ENCODE measurements at regions not wholly inside any gene's neighbourhood (a gene's known extent, or its start where the extent isn't known, plus 50 kb on each side); places are given as distances from the start of the nearest gene placed in this dataset.
A peak's percentile ranks its signal among the peaks of the same experiment; 100 is the strongest.

GRCh38 chr10:29897999-29898716, 161.2 kb downstream of the JCAD start:
- H3K4me1 ChIP-seq = peaks cover 0 to 4% of the 10 kb centered on the region in 2 donors
- H3K4me3 ChIP-seq = no peak overlapping the region
- H3K36me3 ChIP-seq = no peaks in the 10 kb centered on the region
- intact Hi-C loops (cut with DNase I; ENCODE audit: low total_unique reads) = no loop called here
- DNase-seq (ENCODE audit: low spot score in 2 of 2) = no peak
- no peak for TF ChIP-seq POLR2A (IDR thresholded peaks at IDR 0.05)
- no peaks in the 10 kb centered on the region for H3K9me3 ChIP-seq
- H3K27ac ChIP-seq = peak overlapping the region in 1 of 2 donors; percentile 39
- H3K27me3 ChIP-seq = no peaks in the 10 kb centered on the region

GRCh38 chr10:29897430-29897829, 162.0 kb downstream of the JCAD start:
- TF ChIP-seq POLR2AphosphoS5 (IDR thresholded peaks at IDR 0.05) (no peak), POLR2A (IDR thresholded peaks at IDR 0.05) (no peak), CTCF (IDR thresholded peaks at IDR 0.05) (no peak)

GRCh38 chr10:29896053-29896452, 163.3 kb downstream of the JCAD start:
- Histone ChIP-seq H3K36me3 (no peaks in the 10 kb centered on the region), H3K9me3 (no peaks in the 10 kb centered on the region), H3K27me3 (no peaks in the 10 kb centered on the region), H3K27ac (peak overlapping the region; percentile 50 to 80), H3K4me1 (peaks cover 0 to 4% of the 10 kb centered on the region in 2 donors), H3K4me3 (no peak overlapping the region)
- intact Hi-C loops (cut with DNase I; ENCODE audit: low total_unique reads) = no loop called here
- TF ChIP-seq CTCF (IDR thresholded peaks at IDR 0.05) (no peak), POLR2AphosphoS5 (IDR thresholded peaks at IDR 0.05) (no peak), POLR2A (IDR thresholded peaks at IDR 0.05) (no peak)
- DNase-seq (ENCODE audit: low spot score in 2 of 2) = no peak

More at GRCh38 chr10:29897430-29897829, 162.0 kb downstream of the JCAD start:
- Histone ChIP-seq H3K9me3 (no peaks in the 10 kb centered on the region), H3K27ac (no peak overlapping the region), H3K27me3 (no peaks in the 10 kb centered on the region), H3K4me1 (peaks cover 0 to 4% of the 10 kb centered on the region in 2 donors), H3K36me3 (no peaks in the 10 kb centered on the region), H3K4me3 (no peak overlapping the region)
- no peak for DNase-seq (ENCODE audit: low spot score in 2 of 2)
- intact Hi-C loops (cut with DNase I; ENCODE audit: low total_unique reads) = no loop called here

GRCh38 chr10:29895456-29895855, 163.9 kb downstream of the JCAD start:
- H3K27me3 ChIP-seq = no peaks in the 10 kb centered on the region
- H3K36me3 ChIP-seq = no peaks in the 10 kb centered on the region
- H3K4me1 ChIP-seq = peaks cover 0 to 4% of the 10 kb centered on the region in 2 donors
- peak overlapping the region; percentile 57 to 80 for H3K27ac ChIP-seq
- TF ChIP-seq POLR2AphosphoS5 (IDR thresholded peaks at IDR 0.05) = peak in 2 of 3 donors; percentile 66 to 85
- no peak for TF ChIP-seq CTCF (IDR thresholded peaks at IDR 0.05)
- TF ChIP-seq POLR2A (IDR thresholded peaks at IDR 0.05) = no peak
- intact Hi-C loops (cut with DNase I; ENCODE audit: low total_unique reads) = no loop called here
- no peaks in the 10 kb centered on the region for H3K9me3 ChIP-seq
- DNase-seq (ENCODE audit: low spot score in 2 of 2) = peak in 1 of 2 donors; percentile 46
- H3K4me3 ChIP-seq = peak overlapping the region in 1 of 3 donors; percentile 7

- Histone ChIP-seq H3K36me3 (no peaks in the 10 kb centered on the region), H3K27me3 (no peaks in the 10 kb centered on the region), H3K9me3 (no peaks in the 10 kb centered on the region), H3K4me1 (no peaks in the 10 kb centered on the region), H3K4me3 (no peak overlapping the region), H3K27ac (no peak overlapping the region)
- no peak for DNase-seq (ENCODE audit: low spot score in 2 of 2)
- TF ChIP-seq CTCF (IDR thresholded peaks at IDR 0.05) (no peak), POLR2A (IDR thresholded peaks at IDR 0.05) (no peak), POLR2AphosphoS5 (IDR thresholded peaks at IDR 0.05) (no peak)
- intact Hi-C loops (cut with DNase I; ENCODE audit: low total_unique reads) = no loop called here
Observed at GRCh38 chr10:29888321-29888720, 171.1 kb downstream of the JCAD start.

Measured in breast epithelium (tissue), 4 donors.